OCI-M2 (cell line): ENCODE measurements at regions not wholly inside any gene's neighbourhood (a gene's known extent, or its start where the extent isn't known, plus 50 kb on each side); places are given as distances from the start of the nearest gene placed in this dataset.

Experiments used
- DNase-seq: peaks from one replicate; lab custom pipeline; 2025; ENCODE audit not compliant: unreplicated experiment; lab: John Stamatoyannopoulos, UW

- no peak for DNase-seq
These were observed 1692.9 kb upstream of the SLC10A2 start for GRCh38 chr13:104759069-104759468.

- DNase-seq = no peak
These were observed 1691.5 kb upstream of the SLC10A2 start for GRCh38 chr13:104757712-104758111.

DNA sequence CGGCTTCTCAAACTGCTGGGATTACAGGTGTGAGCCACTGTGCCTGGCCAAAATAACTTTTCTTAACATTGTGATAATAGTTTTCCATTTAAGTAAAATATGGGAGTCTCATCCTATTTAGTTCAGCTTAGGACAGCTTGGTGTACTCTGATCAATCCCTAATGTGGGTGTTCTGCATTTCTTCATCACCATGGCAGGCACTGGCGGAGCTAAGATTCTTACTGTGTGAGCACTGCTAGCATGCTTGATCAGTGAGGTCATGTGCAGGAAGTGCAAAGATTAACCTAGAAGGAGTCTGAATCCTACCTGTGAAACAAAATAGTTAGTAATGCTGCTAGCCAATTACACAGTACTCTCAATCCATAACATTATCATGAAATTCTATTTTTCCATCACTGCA is 1684.2 kb upstream of the SLC10A2 start:
- DNase-seq = no peak

DNA sequence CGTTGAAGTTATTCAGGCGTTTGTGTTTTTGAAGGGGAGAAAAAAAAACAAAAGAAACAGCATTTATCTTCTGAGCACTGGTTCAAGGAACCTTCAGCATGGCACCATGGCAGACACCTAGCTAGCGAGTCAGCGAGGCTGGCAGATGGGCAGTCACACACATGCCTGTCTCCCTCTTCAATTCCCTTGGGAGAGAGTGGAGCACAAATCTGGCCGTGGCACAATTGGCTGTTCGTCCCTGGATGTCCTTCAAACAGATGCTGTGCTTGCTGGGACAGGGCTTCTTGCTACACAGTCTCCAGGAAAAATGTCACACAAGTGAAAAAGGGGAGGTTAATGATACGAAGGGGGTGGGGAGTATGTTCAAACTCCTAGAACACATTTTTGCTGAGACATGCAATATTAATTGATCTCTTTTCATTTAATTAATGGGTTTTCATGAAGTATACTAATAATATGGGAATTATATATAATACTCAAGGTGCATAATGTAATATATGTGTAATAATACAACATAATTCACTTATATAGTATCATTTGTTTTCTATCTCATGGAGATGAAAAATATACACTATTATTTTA is 1674.5 kb upstream of the SLC10A2 start:
- no peak for DNase-seq

GRCh38 chr13:104737713-104738112 is 1671.5 kb upstream of the SLC10A2 start:
- no peak for DNase-seq

- DNase-seq = no peak
These were observed 1667.2 kb upstream of the SLC10A2 start for GRCh38 chr13:104733427-104733826.

- no peak for DNase-seq
These were observed 1648.9 kb upstream of the SLC10A2 start for GRCh38 chr13:104715111-104715510.

DNA sequence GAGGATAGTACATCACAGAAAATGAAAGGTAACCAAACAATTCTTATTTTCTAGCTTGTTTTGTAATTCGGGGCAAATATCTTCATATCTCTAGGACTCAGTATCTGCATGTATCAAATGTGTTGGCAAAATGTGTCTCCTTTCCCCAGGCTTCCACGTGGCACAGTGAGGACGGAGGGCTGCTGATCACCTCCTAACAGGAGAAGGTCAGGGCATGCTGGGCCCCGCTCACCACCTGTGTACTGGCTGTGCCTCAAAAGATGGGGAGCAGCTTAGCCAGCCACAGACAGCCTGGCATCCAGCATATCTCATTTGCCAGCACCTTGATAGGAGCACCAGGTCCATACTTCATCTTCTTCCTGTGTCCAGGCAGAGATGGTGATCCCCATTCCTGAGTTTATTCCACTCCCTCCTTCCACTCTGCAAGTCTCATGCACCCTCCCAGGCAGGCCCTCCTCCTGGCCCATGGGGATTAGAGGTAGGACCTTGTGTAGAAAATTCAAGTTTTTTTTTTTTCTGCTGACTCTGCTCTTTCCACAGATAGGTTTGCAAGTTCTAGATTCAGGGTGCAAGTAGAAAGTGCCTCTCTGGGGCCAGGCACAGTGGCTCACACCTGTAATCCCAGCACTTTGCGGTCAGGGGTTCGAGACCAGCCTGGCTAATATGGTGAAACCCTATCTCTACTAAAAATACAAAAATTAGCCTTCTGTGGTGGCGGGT is 1639.0 kb upstream of the SLC10A2 start:
- no peak for DNase-seq

DNA sequence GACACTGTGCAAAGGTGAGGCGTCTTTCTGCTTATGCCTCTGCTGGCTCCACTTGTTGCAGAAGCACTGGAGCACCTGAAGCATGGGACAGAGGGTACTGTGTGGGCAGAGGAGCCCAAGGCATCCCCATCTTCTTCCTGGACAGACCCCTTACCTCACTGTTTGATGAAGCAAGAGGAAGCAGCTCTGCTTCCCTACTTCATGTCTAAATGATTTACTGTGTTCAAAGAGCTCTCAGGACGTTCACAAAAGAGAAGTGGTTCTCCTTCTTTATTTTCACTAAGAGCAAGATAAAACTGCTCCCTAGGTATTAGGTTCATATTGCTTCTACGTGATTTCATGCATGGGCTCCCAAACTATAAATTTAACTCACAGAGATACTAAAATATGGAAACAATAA is 1635.4 kb upstream of the SLC10A2 start:
- DNase-seq = no peak

DNA sequence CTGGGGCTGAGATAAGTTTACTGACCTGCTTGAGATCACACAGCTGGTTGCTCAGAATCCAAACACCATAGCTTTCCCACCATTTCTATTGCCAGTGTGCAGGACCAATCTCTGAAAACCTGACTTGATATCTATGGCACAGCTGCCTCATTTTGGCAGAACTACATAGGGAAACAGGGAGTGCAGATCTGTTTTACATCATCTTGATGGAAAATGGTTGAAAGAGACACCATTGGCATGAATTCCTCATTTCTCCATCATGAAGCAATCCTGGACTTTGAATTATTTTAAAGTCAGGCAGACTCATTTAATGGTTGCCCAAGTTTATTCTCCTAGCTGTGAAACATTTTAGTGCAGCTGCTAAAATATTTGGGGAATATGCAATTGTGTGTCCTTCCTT is 1628.2 kb upstream of the SLC10A2 start:
- no peak for DNase-seq

DNA sequence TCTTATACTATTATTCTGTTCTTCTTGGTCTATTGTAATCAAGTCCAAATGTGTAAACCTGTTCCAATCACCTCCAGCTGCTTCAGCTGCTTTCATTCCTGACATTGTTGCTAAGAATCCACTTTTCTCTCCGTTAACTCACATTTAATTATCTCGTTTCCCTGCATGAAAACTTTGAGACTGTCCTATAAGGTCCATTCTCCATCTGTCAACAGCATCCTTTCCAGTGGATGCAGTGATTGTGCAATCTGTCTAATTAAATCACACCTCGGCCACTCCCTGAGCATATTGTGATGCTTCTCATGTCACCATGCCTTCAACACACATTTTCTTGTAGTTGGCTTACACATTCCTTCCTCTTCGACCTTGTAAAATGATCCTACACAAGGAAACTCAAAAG is 1626.9 kb upstream of the SLC10A2 start:
- DNase-seq = no peak

GRCh38 chr13:104691767-104692467 is 1625.7 kb upstream of the SLC10A2 start:
- DNase-seq = no peak

DNA sequence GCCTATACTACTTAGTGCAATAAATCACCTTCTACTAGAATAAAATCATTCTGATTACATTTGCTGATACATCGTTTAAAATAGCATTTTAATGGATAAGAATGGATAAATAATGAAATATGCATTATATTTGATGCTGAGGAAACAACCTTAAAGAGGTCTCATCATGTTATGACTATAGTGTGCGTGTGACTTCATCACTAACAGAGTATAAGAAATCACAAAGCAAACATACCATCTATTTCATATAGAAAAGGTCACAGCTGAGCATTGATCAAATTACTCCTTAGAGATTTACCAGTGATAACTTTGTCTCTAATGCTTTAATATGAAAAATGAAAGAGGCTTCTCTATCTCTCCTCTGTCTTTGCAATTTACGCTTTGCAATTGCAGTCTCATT is 1620.3 kb upstream of the SLC10A2 start:
- no peak for DNase-seq

DNA sequence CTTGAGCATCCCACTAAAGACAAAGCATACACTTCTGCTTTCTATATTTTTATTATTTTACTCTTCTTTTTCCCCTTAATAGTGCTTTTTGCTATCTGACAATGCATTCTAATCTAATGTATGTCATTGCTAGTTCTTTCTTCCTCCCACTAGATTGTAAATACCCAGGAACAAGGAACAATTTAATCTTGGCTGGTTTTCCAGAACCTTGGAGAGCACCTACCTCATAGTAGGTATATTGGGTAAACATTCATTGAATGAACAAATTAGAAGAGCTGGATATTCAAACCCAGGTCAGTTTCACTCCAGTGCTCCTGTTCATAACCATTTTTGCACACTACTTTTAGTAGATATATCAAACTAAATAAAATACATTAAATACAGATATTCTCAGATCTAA is 1617.6 kb upstream of the SLC10A2 start:
- DNase-seq = no peak

- no peak for DNase-seq
These were observed 1611.9 kb upstream of the SLC10A2 start for GRCh38 chr13:104678161-104678560.

- no peak for DNase-seq
These were observed 1605.7 kb upstream of the SLC10A2 start for GRCh38 chr13:104671901-104672300.

- DNase-seq = no peak
These were observed 1591.0 kb upstream of the SLC10A2 start for GRCh38 chr13:104657196-104657595.

DNA sequence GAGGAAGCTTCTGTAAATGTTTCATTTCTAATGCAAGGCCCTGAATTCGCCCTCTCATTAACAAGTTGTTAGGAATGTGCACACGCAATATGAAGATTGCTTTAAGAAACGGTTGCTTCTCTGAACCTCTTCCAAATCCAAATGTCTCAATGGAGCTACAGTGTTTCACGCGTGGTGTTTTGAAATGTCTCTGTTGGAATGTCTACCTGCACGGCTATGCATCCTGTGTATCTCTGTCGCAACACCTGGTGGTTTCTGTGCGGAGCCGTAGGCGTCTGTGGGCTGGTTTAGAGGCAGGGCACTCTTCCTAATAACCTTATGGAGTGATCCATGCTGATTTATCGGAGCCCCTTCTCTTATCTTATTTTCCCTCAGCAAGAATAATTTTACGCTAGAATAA is 1584.2 kb upstream of the SLC10A2 start:
- no peak for DNase-seq

DNA sequence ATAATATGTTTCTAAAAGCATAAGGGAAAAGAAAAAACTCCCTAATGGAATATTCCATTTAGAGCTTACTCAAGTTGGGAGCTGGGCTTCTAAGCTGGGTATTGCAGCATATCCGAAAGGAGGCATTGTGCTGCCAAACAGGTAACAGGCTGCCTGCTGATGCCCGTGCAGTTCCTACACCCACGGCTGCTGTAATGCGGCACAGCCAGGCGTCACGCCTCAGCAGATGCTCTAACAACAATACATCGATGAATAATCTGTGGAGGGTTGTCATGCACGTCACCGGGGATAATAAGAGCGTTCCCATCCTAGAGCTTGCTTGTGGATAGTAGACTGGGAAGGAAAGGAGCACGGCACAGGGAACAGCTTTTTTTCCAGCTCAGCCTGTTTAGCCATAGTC is 1582.1 kb upstream of the SLC10A2 start:
- no peak for DNase-seq

DNA sequence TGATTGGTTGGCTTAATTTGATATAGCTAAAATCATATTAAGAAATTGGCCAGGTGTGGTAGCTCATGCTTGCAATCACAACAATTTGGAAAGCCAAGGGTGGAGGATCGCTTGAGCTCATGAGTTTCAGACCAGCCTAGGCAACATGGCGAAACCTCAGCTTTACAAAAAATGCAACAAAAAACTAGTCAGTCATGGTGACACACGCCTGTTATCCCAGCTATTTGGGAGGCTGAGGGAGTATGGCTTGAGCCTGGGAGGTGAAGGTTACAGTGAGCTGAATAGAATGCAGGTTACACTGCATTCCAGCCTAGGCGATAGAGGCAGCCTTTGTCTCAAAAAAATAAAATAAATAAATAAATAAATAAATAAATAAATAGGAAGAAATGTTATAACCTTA is 1579.6 kb upstream of the SLC10A2 start:
- DNase-seq = no peak

GRCh38 chr13:104641309-104641708 is 1575.1 kb upstream of the SLC10A2 start:
- no peak for DNase-seq

- no peak for DNase-seq
These were observed 1569.7 kb upstream of the SLC10A2 start for GRCh38 chr13:104635879-104636278.
